K562 (cell line): ENCODE measurements at regions not wholly inside any gene's neighbourhood (a gene's known extent, or its start where the extent isn't known, plus 50 kb on each side); places are given as distances from the start of the nearest gene placed in this dataset.

Experiments
- ATAC-seq: fragments of 200-7000 bp; cut with Tn5 transposase; 3 replicates; pipeline ENCODE4 v1.9.1; 2020; ENCODE audit warnings: moderate library complexity
- BruUV-seq: library from RNA; stranded (reverse); fragments of 400-500 nt; replicated peaks from 2 replicates; lab custom pipeline; 2021; lab: Mats Ljungman, UMichigan
- CTCF ChIA-PET: fragments of 300-600 bp; formaldehyde crosslinking; extraction: SDS; loops from one replicate; lab custom pipeline; 2021; ENCODE audit warnings: low intra/inter-chr PET ratio; lab: Yijun Ruan, JAX
- POLR2A ChIA-PET: fragments of 300-600, 350-650 bp; sonication (Branson Sonifier 250); formaldehyde crosslinking; extraction: SDS; loops from one replicate; lab custom pipeline; 2021; ENCODE audit warnings: antibody characterized with exemption, inconsistent platforms; lab: Yijun Ruan, JAX
- DNase-seq, 4 experiments: peaks; one replicate each; pipeline versions ENCODE4 v3.0.0 to v3.0.0-alpha.2; 2011 to 2018; ENCODE audit warnings: low spot score in 3 of 4, mixed read lengths in 3 of 4; ENCODE audit errors: extremely low read depth in 1 of 4
- FAIRE-seq: peaks from 2 replicates; lab custom pipeline; 2011; peaks lifted over from hg19 to GRCh38; lab: Jason Lieb, UNC
- H2AFZ ChIP-seq: 2 replicates; pipeline ENCODE4 v1.6.0; 2011; ENCODE audit warnings: low read depth, low read length, control low read depth, inconsistent platforms
- H3K27ac ChIP-seq: fragments of 200-600 bp; 3 replicates; pipeline ENCODE4 v1.8.0; 2011; ENCODE audit warnings: low read depth, mild to moderate bottlenecking, control low read depth, inconsistent platforms, low read length, moderate library complexity, mixed read lengths; ENCODE audit errors: extremely low read depth
- H3K27me3 ChIP-seq, 2 experiments: fragments of 300-600 bp in 1 of 2; 2 replicates in 1 of 2; 3 replicates in 1 of 2; pipeline versions ENCODE4 v1.6.0 to v1.8.0; 2011; ENCODE audit warnings: inconsistent platforms in 2 of 2, low read length in 2 of 2, mild to moderate bottlenecking in 1 of 2, mixed read lengths in 1 of 2, moderate library complexity in 1 of 2; ENCODE audit not compliant: control insufficient read depth in 2 of 2, insufficient read depth in 2 of 2
- H3K36me3 ChIP-seq: fragments of 300-600 bp; 3 replicates; pipeline ENCODE4 v1.8.0; 2011; ENCODE audit warnings: mild to moderate bottlenecking, low read length, inconsistent platforms; ENCODE audit not compliant: control insufficient read depth, insufficient read depth
- H3K4me1 ChIP-seq, 2 experiments: fragments of 200-600 bp in 1 of 2; replicated peaks in 1 of 2; 2 replicates in 1 of 2; 3 replicates in 1 of 2; pipeline versions ENCODE4 v1.5.1 to v1.8.0; 2011; ENCODE audit warnings: inconsistent platforms in 2 of 2, low read length in 2 of 2, mild to moderate bottlenecking in 1 of 2, mixed read lengths in 1 of 2, moderate library complexity in 1 of 2; ENCODE audit not compliant: control insufficient read depth in 2 of 2, insufficient read depth in 2 of 2
- H3K4me2 ChIP-seq: 2 replicates; pipeline ENCODE4 v1.6.1; 2011; ENCODE audit warnings: low read length, control low read depth, inconsistent platforms, mixed read lengths; ENCODE audit not compliant: insufficient read depth
- H3K4me3 ChIP-seq: fragments of 200-600 bp; sonication (generic), shearing (Covaris generic); 2 replicates; pipeline ENCODE4 v1.5.1; 2016; ENCODE audit warnings: control low read depth, inconsistent platforms
- H3K79me2 ChIP-seq: fragments of 200-600 bp; 3 replicates; pipeline ENCODE4 v1.8.0; 2011; ENCODE audit warnings: low read length, inconsistent platforms; ENCODE audit not compliant: control insufficient read depth, insufficient read depth
- H3K9ac ChIP-seq, 2 experiments: 2 replicates each; pipeline versions ENCODE4 v1.6.0 to v1.6.1; 2011; ENCODE audit warnings: low read depth in 2 of 2, low read length in 2 of 2, control low read depth in 1 of 2, inconsistent platforms in 1 of 2, mild to moderate bottlenecking in 1 of 2, mixed read lengths in 1 of 2; ENCODE audit not compliant: insufficient read depth in 1 of 2
- H3K9me1 ChIP-seq: one replicate; pipeline ENCODE4 v1.6.0; 2011; ENCODE audit warnings: inconsistent platforms, mild to moderate bottlenecking, low read length, moderate library complexity; ENCODE audit not compliant: control insufficient read depth, insufficient read depth
- H3K9me3 ChIP-seq: replicated peaks from 2 replicates; pipeline ENCODE4 v1.5.1; 2011; ENCODE audit warnings: low read depth, low read length, inconsistent platforms; ENCODE audit not compliant: control insufficient read depth, insufficient read depth
- H4K20me1 ChIP-seq: replicated peaks from 2 replicates; pipeline ENCODE4 v1.6.1; 2011; ENCODE audit warnings: low read length, inconsistent platforms, mixed read lengths; ENCODE audit not compliant: control insufficient read depth, insufficient read depth
- KHSRP ChIP-seq: fragments of 450-650 bp; IDR thresholded peaks from 2 replicates; pipeline ENCODE4 v1.6.1; 2017
- ZNF24 ChIP-seq: fragments of 450-650 bp; IDR thresholded peaks from 2 replicates; pipeline ENCODE4 v1.6.1; 2016
- ZNF384 ChIP-seq: IDR thresholded peaks from 2 replicates; pipeline ENCODE4 v1.6.1; 2012; ENCODE audit warnings: low read depth, low read length, improper control_type of control experiment
- ZNF395 ChIP-seq: fragments of 200-800 bp; sonication (Bioruptor generic); IDR thresholded peaks from 2 replicates; pipeline ENCODE4 v1.6.1; 2017; ENCODE audit warnings: missing genetic modification characterization, missing compliant biosample characterization
- WGBS: fragments of 100-300 bp; shearing (Covaris generic); methylation state at CpG from one replicate; pipeline ENCODE4 v1.1.6; 2016; ENCODE audit warnings: low coverage, mixed read lengths; ENCODE audit not compliant: insufficient coverage; ENCODE audit errors: missing lambda C conversion rate; 5-methylcytosine and 5-hydroxymethylcytosine counted together
- in situ Hi-C: fragments of 300-500 bp; cut with MboI; formaldehyde crosslinking; loops from 4 replicates; pipeline ENCODE4 v1.15.0; 2018; ENCODE audit warnings: inconsistent platforms, mixed read lengths
- intact Hi-C: fragments of 100-400 bp; cut with micrococcal nuclease; formaldehyde crosslinking; loops from 2 replicates; pipeline ENCODE4 v1.14.2; 2022

GRCh38 chr4:108292229-108292628, 123.5 kb upstream of the LEF1 start:
- H3K27me3 ChIP-seq, result no peaks in the 10 kb centered on the region; a peak in 1 of 5 replicates
- ChIA-PET CTCF (no interaction called here), POLR2A (no interaction called here)
- no peak overlapping the region for H3K9ac ChIP-seq
- intact Hi-C loops, result no loop called here
- no peaks in the 10 kb centered on the region for H3K9me1 ChIP-seq
- DNase-seq, result no peak
- no peak for TF ChIP-seq ZNF395 (CRISPR knock-in tag)
- no peak for ATAC-seq
- H3K9me3 ChIP-seq, result no peaks in the 10 kb centered on the region
- no TSS peak for BruUV-seq
- no peak for FAIRE-seq
- H3K36me3 ChIP-seq, result no peaks in the 10 kb centered on the region
- H3K4me1 ChIP-seq, result no peaks in the 10 kb centered on the region
- H2AFZ ChIP-seq, result no peak overlapping the region
- in situ Hi-C loops, result no loop called here
- H3K4me2 ChIP-seq, result no peak overlapping the region
- no peaks in the 10 kb centered on the region for H3K79me2 ChIP-seq
- H3K4me3 ChIP-seq, result no peak overlapping the region
- H3K27ac ChIP-seq, result no peak overlapping the region
- no peaks in the 10 kb centered on the region for H4K20me1 ChIP-seq

- intact Hi-C loops, result no loop called here
Observed at GRCh38 chr4:108291137-108291536, 122.4 kb upstream of the LEF1 start.

More at GRCh38 chr4:108291137-108291536, 122.4 kb upstream of the LEF1 start:
- ATAC-seq, result no peak
- H2AFZ ChIP-seq, result no peak overlapping the region
- in situ Hi-C loops, result no loop called here
- no peaks in the 10 kb centered on the region; a peak in 1 of 5 replicates for H3K27me3 ChIP-seq
- 15% methylated on average over 2 of the region's 2 CpGs for WGBS
- no peak overlapping the region for H3K4me3 ChIP-seq
- TF ChIP-seq KHSRP (no peak), ZNF24 (no peak), ZNF384 (no peak)
- TF ChIP-seq, all 486 proteins: peak for 0
- POLR2A ChIA-PET, result no interaction called here
- no peaks in the 10 kb centered on the region for H3K9me1 ChIP-seq
- H3K4me1 ChIP-seq, result no peaks in the 10 kb centered on the region
- H3K9me3 ChIP-seq, result no peaks in the 10 kb centered on the region
- H3K4me2 ChIP-seq, result no peak overlapping the region
- H3K79me2 ChIP-seq, result no peaks in the 10 kb centered on the region
- no peak overlapping the region for H3K27ac ChIP-seq
- CTCF ChIA-PET, result no interaction called here
- no TSS peak for BruUV-seq
- no peak overlapping the region for H3K9ac ChIP-seq
- no peaks in the 10 kb centered on the region for H4K20me1 ChIP-seq
- FAIRE-seq (no peak), DNase-seq (no peak)
- no peaks in the 10 kb centered on the region for H3K36me3 ChIP-seq
